Astrocyte (in vitro differentiated cells and primary cell): ENCODE measurements at regions not wholly inside any gene's neighbourhood (a gene's known extent, or its start where the extent isn't known, plus 50 kb on each side); places are given as distances from the start of the nearest gene placed in this dataset.

Experiments used
- DNase-seq: peaks from one replicate; pipeline ENCODE4 v3.0.0-alpha.2; 2010; ENCODE audit warnings: low read depth
- FAIRE-seq: peaks from 2 replicates; lab custom pipeline; 2011; peaks lifted over from hg19 to GRCh38; lab: Jason Lieb, UNC
- H2AFZ ChIP-seq: 2 replicates; pipeline ENCODE4 v1.6.0; 2012; ENCODE audit warnings: low read depth, low read length, inconsistent platforms
- H3K27ac ChIP-seq: 2 replicates; pipeline ENCODE4 v1.5.1; 2011; ENCODE audit warnings: low read depth, low read length, inconsistent platforms
- H3K27me3 ChIP-seq: 2 replicates; pipeline ENCODE4 v1.6.0; 2011; ENCODE audit warnings: low read length, inconsistent platforms; ENCODE audit not compliant: insufficient read depth
- H3K36me3 ChIP-seq: 2 replicates; pipeline ENCODE4 v1.5.1; 2011; ENCODE audit warnings: low read length, inconsistent platforms; ENCODE audit not compliant: insufficient read depth
- H3K4me1 ChIP-seq: 2 replicates; pipeline ENCODE4 v1.5.1; 2011; ENCODE audit warnings: low read length, inconsistent platforms; ENCODE audit not compliant: insufficient read depth
- H3K4me2 ChIP-seq: 2 replicates; pipeline ENCODE4 v1.6.0; 2012; ENCODE audit warnings: low read length, inconsistent platforms
- H3K4me3 ChIP-seq: 2 replicates; pipeline ENCODE4 v1.5.1; 2011; ENCODE audit warnings: low read depth, mild to moderate bottlenecking, low read length, inconsistent platforms; ENCODE audit not compliant: insufficient read depth
- H3K79me2 ChIP-seq: 2 replicates; pipeline ENCODE4 v1.6.0; 2012; ENCODE audit warnings: mild to moderate bottlenecking, low read length, inconsistent platforms; ENCODE audit not compliant: insufficient read depth
- H3K9ac ChIP-seq: 2 replicates; pipeline ENCODE4 v1.6.0; 2012; ENCODE audit warnings: mild to moderate bottlenecking, low read length, inconsistent platforms
- H3K9me3 ChIP-seq: 2 replicates; pipeline ENCODE4 v1.5.1; 2012; ENCODE audit warnings: low read depth, mild to moderate bottlenecking, low read length, inconsistent platforms; ENCODE audit not compliant: insufficient read depth
- H4K20me1 ChIP-seq: 2 replicates; pipeline ENCODE4 v1.6.0; 2012; ENCODE audit warnings: low read length, inconsistent platforms; ENCODE audit not compliant: insufficient read depth
- H3K27ac Mint-ChIP-seq: one replicate; pipeline ENCODE4 v1.8.0; 2021; ENCODE audit warnings: mild to moderate bottlenecking, mixed read lengths; ENCODE audit not compliant: unreplicated experiment
- H3K27me3 Mint-ChIP-seq: one replicate; pipeline ENCODE4 v1.8.0; 2021; ENCODE audit warnings: low read depth, mixed read lengths; ENCODE audit not compliant: unreplicated experiment
- H3K36me3 Mint-ChIP-seq: one replicate; pipeline ENCODE4 v1.8.0; 2021; ENCODE audit warnings: low read depth, mixed read lengths; ENCODE audit not compliant: unreplicated experiment
- H3K4me1 Mint-ChIP-seq: one replicate; pipeline ENCODE4 v1.8.0; 2021; ENCODE audit warnings: low read depth, mixed read lengths; ENCODE audit not compliant: unreplicated experiment
- H3K4me3 Mint-ChIP-seq: one replicate; pipeline ENCODE4 v1.8.0; 2021; ENCODE audit warnings: mild to moderate bottlenecking, moderate library complexity, mixed read lengths; ENCODE audit not compliant: unreplicated experiment
- H3K9me3 Mint-ChIP-seq: one replicate; pipeline ENCODE4 v1.8.0; 2021; ENCODE audit warnings: mild to moderate bottlenecking, mixed read lengths; ENCODE audit not compliant: unreplicated experiment
- CTCF ChIP-seq: IDR thresholded peaks from 2 replicates; pipeline ENCODE4 v1.5.1; 2011; ENCODE audit warnings: low read depth, mild to moderate bottlenecking, inconsistent platforms, low read length, moderate library complexity; ENCODE audit not compliant: insufficient read depth
- EZH2 ChIP-seq: IDR thresholded peaks from 2 replicates; pipeline ENCODE4 v1.6.1; 2012; ENCODE audit warnings: mild to moderate bottlenecking, low read length, inconsistent platforms; ENCODE audit not compliant: insufficient read depth

- Histone ChIP-seq H3K27me3 (no peaks in the 10 kb centered on the region), H3K4me3 (no peak overlapping the region), H4K20me1 (no peaks in the 10 kb centered on the region), H3K79me2 (no peaks in the 10 kb centered on the region), H3K9ac (no peak overlapping the region), H3K36me3 (no peaks in the 10 kb centered on the region), H2AFZ (no peak overlapping the region), H3K27ac (no peak overlapping the region), H3K4me1 (no peaks in the 10 kb centered on the region), H3K4me2 (no peak overlapping the region), H3K9me3 (no peaks in the 10 kb centered on the region)
- FAIRE-seq (no peak), DNase-seq (peak; percentile 36)
- H3K27me3 Mint-ChIP-seq = no peaks in the 10 kb centered on the region
- no peak overlapping the region for H3K4me3 Mint-ChIP-seq
- H3K27ac Mint-ChIP-seq = no peak overlapping the region
- TF ChIP-seq CTCF (no peak), EZH2 (no peak)
- no peaks in the 10 kb centered on the region for H3K9me3 Mint-ChIP-seq
- H3K4me1 Mint-ChIP-seq = peaks cover 5% of the 10 kb centered on the region
- H3K36me3 Mint-ChIP-seq = no peaks in the 10 kb centered on the region
Measured at GRCh38 chr5:92769978-92770377, 811.0 kb downstream of the NR2F1-AS1 start.

- H3K36me3 Mint-ChIP-seq = no peaks in the 10 kb centered on the region
- no peak overlapping the region for H3K9ac ChIP-seq
- TF ChIP-seq EZH2 (no peak), CTCF (no peak)
Measured at GRCh38 chr5:92761585-92761984, 819.4 kb downstream of the NR2F1-AS1 start.

GRCh38 chr5:92760550-92760949, 820.5 kb downstream of the NR2F1-AS1 start:
- DNase-seq = no peak
- H3K4me2 ChIP-seq = no peak overlapping the region
- no peak overlapping the region for H3K4me3 ChIP-seq
- H3K4me1 Mint-ChIP-seq = peaks cover 7% of the 10 kb centered on the region
- no peak for TF ChIP-seq CTCF
- TF ChIP-seq EZH2 = no peak
- H3K27ac Mint-ChIP-seq = peak overlapping the region; percentile 34
- no peaks in the 10 kb centered on the region for H3K9me3 ChIP-seq
- H3K36me3 ChIP-seq = no peaks in the 10 kb centered on the region
- H3K9me3 Mint-ChIP-seq = no peaks in the 10 kb centered on the region
- H3K36me3 Mint-ChIP-seq = no peaks in the 10 kb centered on the region
- H3K27ac ChIP-seq = no peak overlapping the region
- no peak overlapping the region for H3K9ac ChIP-seq
- no peak overlapping the region for H2AFZ ChIP-seq
- no peaks in the 10 kb centered on the region for H4K20me1 ChIP-seq
- H3K27me3 ChIP-seq = no peaks in the 10 kb centered on the region
- no peak for FAIRE-seq
- H3K79me2 ChIP-seq = no peaks in the 10 kb centered on the region
- no peak overlapping the region for H3K4me3 Mint-ChIP-seq
- H3K27me3 Mint-ChIP-seq = no peaks in the 10 kb centered on the region
- peaks cover 5% of the 10 kb centered on the region for H3K4me1 ChIP-seq

More at GRCh38 chr5:92761585-92761984, 819.4 kb downstream of the NR2F1-AS1 start:
- no peak for FAIRE-seq
- Mint-ChIP-seq H3K27ac (no peak overlapping the region), H3K4me3 (no peak overlapping the region), H3K9me3 (no peaks in the 10 kb centered on the region), H3K27me3 (no peaks in the 10 kb centered on the region), H3K4me1 (peaks cover 7% of the 10 kb centered on the region)
- H3K4me3 ChIP-seq = no peak overlapping the region
- no peaks in the 10 kb centered on the region for H3K36me3 ChIP-seq
- no peak overlapping the region for H3K4me2 ChIP-seq
- H3K9me3 ChIP-seq = no peaks in the 10 kb centered on the region
- H3K4me1 ChIP-seq = peaks cover 5% of the 10 kb centered on the region
- no peaks in the 10 kb centered on the region for H4K20me1 ChIP-seq
- no peak overlapping the region for H2AFZ ChIP-seq
- no peak overlapping the region for H3K27ac ChIP-seq
- no peaks in the 10 kb centered on the region for H3K27me3 ChIP-seq
- DNase-seq = no peak
- H3K79me2 ChIP-seq = no peaks in the 10 kb centered on the region
